WTC11 (cell line): ENCODE measurements at regions not wholly inside any gene's neighbourhood (a gene's known extent, or its start where the extent isn't known, plus 50 kb on each side); places are given as distances from the start of the nearest gene placed in this dataset.

Source experiments
- ATAC-seq: fragments of 200-7000 bp; cut with Tn5 transposase; 2 replicates; pipeline ENCODE4 v1.10.0; 2021; ENCODE audit warnings: mild to moderate bottlenecking, moderate library complexity
- CTCF ChIA-PET: fragments of 300-600 bp; sonication (Branson Sonifier 250); formaldehyde crosslinking; loops from one replicate; lab custom pipeline; 2021; ENCODE audit warnings: antibody characterized with exemption; lab: Charles Lee
- POLR2A ChIA-PET: fragments of 350-600 bp; sonication (Branson Sonifier 250); formaldehyde crosslinking; loops from one replicate; lab custom pipeline; 2021; ENCODE audit warnings: antibody characterized with exemption; lab: Charles Lee
- DNase-seq: peaks from one replicate; pipeline ENCODE4 v3.0.0; 2021; ENCODE audit warnings: low spot score
- H3K27ac Mint-ChIP-seq: 2 replicates; pipeline ENCODE4 v1.8.0; 2021; ENCODE audit warnings: mixed read lengths
- H3K27me3 Mint-ChIP-seq: 2 replicates; pipeline ENCODE4 v1.8.0; 2021; ENCODE audit warnings: low read depth, mild to moderate bottlenecking, moderate library complexity, mixed read lengths
- H3K36me3 Mint-ChIP-seq: 2 replicates; pipeline ENCODE4 v1.8.0; 2021; ENCODE audit warnings: mixed read lengths
- H3K4me1 Mint-ChIP-seq: 2 replicates; pipeline ENCODE4 v1.8.0; 2022; ENCODE audit warnings: mixed read lengths
- H3K4me3 Mint-ChIP-seq: 2 replicates; pipeline ENCODE4 v1.8.0; 2021; ENCODE audit warnings: mild to moderate bottlenecking, moderate library complexity, mixed read lengths
- H3K9me3 Mint-ChIP-seq: 2 replicates; pipeline ENCODE4 v1.8.0; 2021; ENCODE audit warnings: mixed read lengths
- ATF1 ChIP-seq: sonication (generic); formaldehyde crosslinking; IDR thresholded peaks from 2 replicates; pipeline ENCODE4 v1.8.1; 2023; ENCODE audit warnings: mild to moderate bottlenecking, moderate library complexity, missing genetic modification reagents
- CBFB ChIP-seq: sonication (generic); formaldehyde crosslinking; IDR thresholded peaks from 2 replicates; pipeline ENCODE4 v1.8.1; 2022; ENCODE audit warnings: mild to moderate bottlenecking, low read depth, missing genetic modification reagents
- ELF4 ChIP-seq: sonication (generic); formaldehyde crosslinking; IDR thresholded peaks from 2 replicates; pipeline ENCODE4 v1.8.1; 2022; ENCODE audit warnings: low read depth, mild to moderate bottlenecking, moderate library complexity, missing genetic modification reagents
- ESRRA ChIP-seq: sonication (generic); formaldehyde crosslinking; IDR thresholded peaks from 2 replicates; pipeline ENCODE4 v1.8.1; 2022; ENCODE audit warnings: mild to moderate bottlenecking, missing genetic modification reagents, borderline replicate concordance
- ETV6 ChIP-seq: sonication (generic); formaldehyde crosslinking; IDR thresholded peaks from 2 replicates; pipeline ENCODE4 v1.8.1; 2022; ENCODE audit warnings: mild to moderate bottlenecking, missing genetic modification reagents
- JUN ChIP-seq: sonication (generic); formaldehyde crosslinking; IDR thresholded peaks from 2 replicates; pipeline ENCODE4 v1.8.0; 2023; ENCODE audit warnings: mild to moderate bottlenecking, missing genetic modification reagents
- KAT7 ChIP-seq: sonication (generic); formaldehyde crosslinking; IDR thresholded peaks from 2 replicates; pipeline ENCODE4 v1.8.1; 2023; ENCODE audit warnings: missing genetic modification reagents, mild to moderate bottlenecking, borderline replicate concordance
- NFATC4 ChIP-seq: fragments of 250-450 bp; sonication (Bioruptor Pico); IDR thresholded peaks from 2 replicates; pipeline ENCODE4 v1.9.0; 2021; ENCODE audit warnings: mild to moderate bottlenecking
- RORB ChIP-seq: fragments of 250-450 bp; sonication (Bioruptor Pico); IDR thresholded peaks from 2 replicates; pipeline ENCODE4 v1.9.0; 2021; ENCODE audit warnings: mild to moderate bottlenecking
- ZBTB21 ChIP-seq: sonication (generic); formaldehyde crosslinking; IDR thresholded peaks from 2 replicates; pipeline ENCODE4 v1.8.1; 2023; ENCODE audit warnings: mild to moderate bottlenecking, missing genetic modification reagents, borderline replicate concordance
- ZNF121 ChIP-seq: sonication (generic); formaldehyde crosslinking; IDR thresholded peaks from 2 replicates; pipeline ENCODE4 v1.8.0; 2023; ENCODE audit warnings: missing genetic modification reagents
- ZNF219 ChIP-seq: sonication (generic); formaldehyde crosslinking; IDR thresholded peaks from 2 replicates; pipeline ENCODE4 v1.8.0; 2023; ENCODE audit warnings: missing genetic modification reagents, mild to moderate bottlenecking, borderline replicate concordance
- ZNF671 ChIP-seq: fragments of 250-450 bp; sonication (Bioruptor Pico); IDR thresholded peaks from 2 replicates; pipeline ENCODE4 v1.8.0; 2021; ENCODE audit warnings: mild to moderate bottlenecking
- TF ChIP-seq, protein P1 (sequence below): sonication (generic); formaldehyde crosslinking; IDR thresholded peaks from 2 replicates; pipeline ENCODE4 v1.8.1; 2022; ENCODE audit warnings: mild to moderate bottlenecking, moderate library complexity, missing genetic modification reagents
- TF ChIP-seq, protein P2 (sequence below): sonication (generic); formaldehyde crosslinking; IDR thresholded peaks from 2 replicates; pipeline ENCODE4 v1.8.0; 2023; ENCODE audit warnings: missing genetic modification reagents
- TF ChIP-seq, protein P3 (sequence below): sonication (generic); formaldehyde crosslinking; IDR thresholded peaks from 2 replicates; pipeline ENCODE4 v1.8.1; 2022; ENCODE audit warnings: low read depth, mild to moderate bottlenecking, moderate library complexity, missing genetic modification reagents, borderline replicate concordance
- TF ChIP-seq, protein P4 (sequence below): sonication (generic); formaldehyde crosslinking; IDR thresholded peaks from 2 replicates; pipeline ENCODE4 v1.8.1; 2022; ENCODE audit warnings: missing genetic modification reagents, borderline replicate concordance
- TF ChIP-seq, protein P5 (sequence below): sonication (generic); formaldehyde crosslinking; IDR thresholded peaks from 2 replicates; pipeline ENCODE4 v1.8.0; 2022; ENCODE audit warnings: mild to moderate bottlenecking, missing genetic modification reagents
- TF ChIP-seq, protein P6 (sequence below): sonication (generic); formaldehyde crosslinking; IDR thresholded peaks from 2 replicates; pipeline ENCODE4 v1.8.0; 2022; ENCODE audit warnings: mild to moderate bottlenecking, missing genetic modification reagents
- TF ChIP-seq, protein P7 (sequence below): sonication (generic); formaldehyde crosslinking; IDR thresholded peaks from 2 replicates; pipeline ENCODE4 v1.8.1; 2022; ENCODE audit warnings: mild to moderate bottlenecking, missing genetic modification reagents, moderate library complexity, borderline replicate concordance
- TF ChIP-seq, protein P8 (sequence below): fragments of 250-450 bp; sonication (Bioruptor Pico); IDR thresholded peaks from 2 replicates; pipeline ENCODE4 v1.9.0; 2021; ENCODE audit warnings: mild to moderate bottlenecking

DNA sequence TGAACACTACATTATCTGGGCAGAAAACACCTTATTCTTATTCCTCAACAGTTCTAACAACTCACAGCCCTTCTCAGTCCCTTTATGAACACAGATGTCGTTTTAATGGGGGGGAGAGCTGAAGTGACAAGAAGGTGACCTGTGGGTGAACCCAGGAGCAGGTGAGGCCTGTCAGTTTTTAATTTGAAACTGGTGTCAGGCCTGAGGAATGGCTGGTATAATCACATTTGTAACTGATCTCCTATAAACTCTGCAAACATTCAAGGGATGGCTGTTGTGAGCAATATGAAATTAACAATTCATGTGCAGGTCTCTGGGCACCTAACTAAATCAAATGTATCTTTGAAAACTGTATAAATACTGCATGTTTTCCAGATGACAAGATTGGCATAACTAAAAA lies 362.1 kb upstream of the NR5A2 start:
- Mint-ChIP-seq H3K27ac (no peak overlapping the region), H3K27me3 (no peaks in the 10 kb centered on the region), H3K36me3 (no peaks in the 10 kb centered on the region), H3K4me1 (no peaks in the 10 kb centered on the region), H3K9me3 (no peaks in the 10 kb centered on the region), H3K4me3 (no peak overlapping the region)
- no peak for TF ChIP-seq ZBTB21 (CRISPR knock-in tag)
- no peak for TF ChIP-seq NFATC4 (CRISPR knock-in tag)
- no peak for TF ChIP-seq JUN
- TF ChIP-seq ELF4 (CRISPR knock-in tag): no peak
- no peak for TF ChIP-seq ESRRA
- no peak for TF ChIP-seq KAT7 (CRISPR knock-in tag)
- TF ChIP-seq, protein P1, sequence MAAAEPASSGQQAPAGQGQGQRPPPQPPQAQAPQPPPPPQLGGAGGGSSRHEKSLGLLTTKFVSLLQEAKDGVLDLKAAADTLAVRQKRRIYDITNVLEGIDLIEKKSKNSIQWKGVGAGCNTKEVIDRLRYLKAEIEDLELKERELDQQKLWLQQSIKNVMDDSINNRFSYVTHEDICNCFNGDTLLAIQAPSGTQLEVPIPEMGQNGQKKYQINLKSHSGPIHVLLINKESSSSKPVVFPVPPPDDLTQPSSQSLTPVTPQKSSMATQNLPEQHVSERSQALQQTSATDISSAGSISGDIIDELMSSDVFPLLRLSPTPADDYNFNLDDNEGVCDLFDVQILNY (CRISPR knock-in tag): no peak
- TF ChIP-seq, protein P2, sequence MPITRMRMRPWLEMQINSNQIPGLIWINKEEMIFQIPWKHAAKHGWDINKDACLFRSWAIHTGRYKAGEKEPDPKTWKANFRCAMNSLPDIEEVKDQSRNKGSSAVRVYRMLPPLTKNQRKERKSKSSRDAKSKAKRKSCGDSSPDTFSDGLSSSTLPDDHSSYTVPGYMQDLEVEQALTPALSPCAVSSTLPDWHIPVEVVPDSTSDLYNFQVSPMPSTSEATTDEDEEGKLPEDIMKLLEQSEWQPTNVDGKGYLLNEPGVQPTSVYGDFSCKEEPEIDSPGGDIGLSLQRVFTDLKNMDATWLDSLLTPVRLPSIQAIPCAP: no peak
- TF ChIP-seq, protein P3, sequence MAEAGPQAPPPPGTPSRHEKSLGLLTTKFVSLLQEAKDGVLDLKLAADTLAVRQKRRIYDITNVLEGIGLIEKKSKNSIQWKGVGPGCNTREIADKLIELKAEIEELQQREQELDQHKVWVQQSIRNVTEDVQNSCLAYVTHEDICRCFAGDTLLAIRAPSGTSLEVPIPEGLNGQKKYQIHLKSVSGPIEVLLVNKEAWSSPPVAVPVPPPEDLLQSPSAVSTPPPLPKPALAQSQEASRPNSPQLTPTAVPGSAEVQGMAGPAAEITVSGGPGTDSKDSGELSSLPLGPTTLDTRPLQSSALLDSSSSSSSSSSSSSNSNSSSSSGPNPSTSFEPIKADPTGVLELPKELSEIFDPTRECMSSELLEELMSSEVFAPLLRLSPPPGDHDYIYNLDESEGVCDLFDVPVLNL: no peak
- TF ChIP-seq, protein P4, sequence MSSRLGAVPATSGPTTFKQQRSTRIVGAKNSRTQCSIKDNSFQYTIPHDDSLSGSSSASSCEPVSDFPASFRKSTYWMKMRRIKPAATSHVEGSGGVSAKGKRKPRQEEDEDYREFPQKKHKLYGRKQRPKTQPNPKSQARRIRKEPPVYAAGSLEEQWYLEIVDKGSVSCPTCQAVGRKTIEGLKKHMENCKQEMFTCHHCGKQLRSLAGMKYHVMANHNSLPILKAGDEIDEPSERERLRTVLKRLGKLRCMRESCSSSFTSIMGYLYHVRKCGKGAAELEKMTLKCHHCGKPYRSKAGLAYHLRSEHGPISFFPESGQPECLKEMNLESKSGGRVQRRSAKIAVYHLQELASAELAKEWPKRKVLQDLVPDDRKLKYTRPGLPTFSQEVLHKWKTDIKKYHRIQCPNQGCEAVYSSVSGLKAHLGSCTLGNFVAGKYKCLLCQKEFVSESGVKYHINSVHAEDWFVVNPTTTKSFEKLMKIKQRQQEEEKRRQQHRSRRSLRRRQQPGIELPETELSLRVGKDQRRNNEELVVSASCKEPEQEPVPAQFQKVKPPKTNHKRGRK: no peak
- DNase-seq: no peak
- POLR2A ChIA-PET: no interaction called here
- CTCF ChIA-PET: no interaction called here
- no peak for ATAC-seq

DNA sequence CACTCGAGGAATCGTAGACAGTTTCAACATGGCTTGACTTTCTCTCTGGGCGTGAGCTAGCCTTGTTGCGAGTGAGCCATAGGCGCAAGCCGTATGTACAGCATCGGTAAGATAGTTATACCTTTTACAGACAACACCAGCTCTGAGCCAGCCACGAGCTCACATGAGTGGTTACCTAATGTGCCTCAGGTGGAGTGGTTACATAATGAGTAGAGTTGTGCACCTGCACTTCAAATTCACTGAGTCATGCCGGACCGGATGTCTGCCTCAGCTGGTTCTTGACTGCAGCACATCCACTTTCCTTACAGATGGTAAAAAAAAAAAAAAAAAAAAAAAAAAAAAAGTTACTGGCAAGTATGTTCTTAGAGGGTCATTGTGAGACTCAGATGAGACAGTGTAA lies 360.4 kb upstream of the NR5A2 start:
- ATAC-seq (no peak), DNase-seq (no peak)
- no peak for TF ChIP-seq ATF1
- CTCF ChIA-PET: interaction anchor here (0.7 kb wide), 2 partner anchors 30 to 469 kb away, joined by 4 to 8 read pairs; no protein-coding TSS in a partner anchor
- Mint-ChIP-seq H3K4me3 (no peak overlapping the region), H3K36me3 (no peaks in the 10 kb centered on the region), H3K4me1 (no peaks in the 10 kb centered on the region), H3K27me3 (no peaks in the 10 kb centered on the region), H3K9me3 (no peaks in the 10 kb centered on the region), H3K27ac (no peak overlapping the region)
- POLR2A ChIA-PET: interaction anchor here (0.6 to 0.7 kb wide), 2 partner anchors 404 to 860 kb away, joined by 5 read pairs; no protein-coding TSS in a partner anchor

DNA sequence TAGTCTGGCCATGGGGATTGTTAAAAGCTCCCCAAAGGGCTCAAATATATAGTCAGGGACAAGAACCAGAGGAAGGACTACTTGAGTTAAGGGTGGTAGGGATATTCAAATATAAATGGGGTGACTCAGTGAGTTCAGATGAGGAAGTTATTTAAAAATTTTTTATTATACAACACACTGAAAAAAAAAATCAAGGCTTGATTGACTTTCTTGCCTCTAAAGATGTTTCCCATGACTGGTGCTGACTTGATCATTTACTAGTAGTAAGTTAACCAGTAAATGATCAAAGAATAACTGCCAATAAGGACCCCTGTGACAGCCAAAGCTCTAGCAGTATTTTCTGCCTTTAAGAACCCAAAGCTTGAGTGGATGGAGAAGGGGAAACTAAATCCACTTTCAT lies 357.6 kb upstream of the NR5A2 start:
- Mint-ChIP-seq H3K4me3 (no peak overlapping the region), H3K27ac (no peak overlapping the region), H3K4me1 (no peaks in the 10 kb centered on the region), H3K36me3 (no peaks in the 10 kb centered on the region), H3K9me3 (no peaks in the 10 kb centered on the region), H3K27me3 (no peaks in the 10 kb centered on the region)
- ChIA-PET POLR2A (no interaction called here), CTCF (no interaction called here)
- DNase-seq (no peak), ATAC-seq (no peak)
- TF ChIP-seq, protein P5, sequence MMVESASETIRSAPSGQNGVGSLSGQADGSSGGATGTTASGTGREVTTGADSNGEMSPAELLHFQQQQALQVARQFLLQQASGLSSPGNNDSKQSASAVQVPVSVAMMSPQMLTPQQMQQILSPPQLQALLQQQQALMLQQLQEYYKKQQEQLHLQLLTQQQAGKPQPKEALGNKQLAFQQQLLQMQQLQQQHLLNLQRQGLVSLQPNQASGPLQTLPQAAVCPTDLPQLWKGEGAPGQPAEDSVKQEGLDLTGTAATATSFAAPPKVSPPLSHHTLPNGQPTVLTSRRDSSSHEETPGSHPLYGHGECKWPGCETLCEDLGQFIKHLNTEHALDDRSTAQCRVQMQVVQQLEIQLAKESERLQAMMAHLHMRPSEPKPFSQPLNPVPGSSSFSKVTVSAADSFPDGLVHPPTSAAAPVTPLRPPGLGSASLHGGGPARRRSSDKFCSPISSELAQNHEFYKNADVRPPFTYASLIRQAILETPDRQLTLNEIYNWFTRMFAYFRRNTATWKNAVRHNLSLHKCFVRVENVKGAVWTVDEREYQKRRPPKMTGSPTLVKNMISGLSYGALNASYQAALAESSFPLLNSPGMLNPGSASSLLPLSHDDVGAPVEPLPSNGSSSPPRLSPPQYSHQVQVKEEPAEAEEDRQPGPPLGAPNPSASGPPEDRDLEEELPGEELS (CRISPR knock-in tag): no peak
- TF ChIP-seq RORB (CRISPR knock-in tag) (no peak), ZNF219 (no peak), ETV6 (CRISPR knock-in tag) (no peak), ZNF671 (CRISPR knock-in tag) (no peak), ZNF121 (CRISPR knock-in tag) (no peak), CBFB (CRISPR knock-in tag) (no peak)
- TF ChIP-seq, protein P6, sequence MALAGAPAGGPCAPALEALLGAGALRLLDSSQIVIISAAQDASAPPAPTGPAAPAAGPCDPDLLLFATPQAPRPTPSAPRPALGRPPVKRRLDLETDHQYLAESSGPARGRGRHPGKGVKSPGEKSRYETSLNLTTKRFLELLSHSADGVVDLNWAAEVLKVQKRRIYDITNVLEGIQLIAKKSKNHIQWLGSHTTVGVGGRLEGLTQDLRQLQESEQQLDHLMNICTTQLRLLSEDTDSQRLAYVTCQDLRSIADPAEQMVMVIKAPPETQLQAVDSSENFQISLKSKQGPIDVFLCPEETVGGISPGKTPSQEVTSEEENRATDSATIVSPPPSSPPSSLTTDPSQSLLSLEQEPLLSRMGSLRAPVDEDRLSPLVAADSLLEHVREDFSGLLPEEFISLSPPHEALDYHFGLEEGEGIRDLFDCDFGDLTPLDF (CRISPR knock-in tag): no peak
- TF ChIP-seq, protein P7, sequence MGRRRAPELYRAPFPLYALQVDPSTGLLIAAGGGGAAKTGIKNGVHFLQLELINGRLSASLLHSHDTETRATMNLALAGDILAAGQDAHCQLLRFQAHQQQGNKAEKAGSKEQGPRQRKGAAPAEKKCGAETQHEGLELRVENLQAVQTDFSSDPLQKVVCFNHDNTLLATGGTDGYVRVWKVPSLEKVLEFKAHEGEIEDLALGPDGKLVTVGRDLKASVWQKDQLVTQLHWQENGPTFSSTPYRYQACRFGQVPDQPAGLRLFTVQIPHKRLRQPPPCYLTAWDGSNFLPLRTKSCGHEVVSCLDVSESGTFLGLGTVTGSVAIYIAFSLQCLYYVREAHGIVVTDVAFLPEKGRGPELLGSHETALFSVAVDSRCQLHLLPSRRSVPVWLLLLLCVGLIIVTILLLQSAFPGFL (CRISPR knock-in tag): no peak
- TF ChIP-seq, protein P8, sequence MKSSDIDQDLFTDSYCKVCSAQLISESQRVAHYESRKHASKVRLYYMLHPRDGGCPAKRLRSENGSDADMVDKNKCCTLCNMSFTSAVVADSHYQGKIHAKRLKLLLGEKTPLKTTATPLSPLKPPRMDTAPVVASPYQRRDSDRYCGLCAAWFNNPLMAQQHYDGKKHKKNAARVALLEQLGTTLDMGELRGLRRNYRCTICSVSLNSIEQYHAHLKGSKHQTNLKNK (CRISPR knock-in tag): no peak
